Astrocyte of the hippocampus (primary cell): ENCODE measurements at regions not wholly inside any gene's neighbourhood (a gene's known extent, or its start where the extent isn't known, plus 50 kb on each side); places are given as distances from the start of the nearest gene placed in this dataset.

Experiments used
- DNase-seq: peaks from one replicate; pipeline ENCODE4 v3.0.0; 2011; ENCODE audit warnings: low read depth, low spot score

DNA sequence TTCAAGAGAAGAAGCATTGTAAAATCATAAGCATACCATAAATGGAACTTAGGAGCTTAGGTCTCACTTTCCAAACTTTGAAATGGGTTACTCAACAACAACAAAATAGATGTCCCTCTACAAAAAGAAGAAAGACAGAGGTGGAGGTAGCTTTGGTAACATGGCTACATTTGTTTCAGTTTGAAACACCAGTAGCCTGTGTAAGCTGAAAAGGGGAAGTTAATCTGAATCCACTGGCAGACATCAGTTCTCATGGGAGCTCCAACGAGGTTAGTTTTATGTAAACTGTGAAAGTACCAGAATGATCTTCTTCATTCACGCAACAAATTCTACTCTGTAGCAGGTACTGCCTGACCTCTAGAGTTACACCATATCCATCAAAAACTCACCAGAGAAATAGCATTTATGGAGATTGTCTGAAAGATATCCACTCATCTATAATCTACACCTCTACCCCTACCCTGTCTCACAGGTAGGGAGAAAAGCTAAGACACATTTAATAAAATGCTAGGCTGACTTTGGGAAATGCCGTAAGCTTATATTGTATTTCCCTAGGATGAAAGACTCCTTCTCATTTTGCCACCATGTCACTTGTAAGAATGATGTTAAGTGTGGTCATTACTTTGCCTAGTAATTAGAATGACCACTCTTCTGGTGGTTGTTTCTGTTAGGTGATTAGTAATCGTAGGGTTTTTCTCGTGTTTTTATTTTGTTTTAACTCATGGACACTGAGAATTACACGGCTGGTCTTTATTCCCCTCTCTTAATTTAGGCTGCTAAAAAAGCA lies 224.1 kb downstream of the ASCL1 start:
- DNase-seq, result no peak

DNA sequence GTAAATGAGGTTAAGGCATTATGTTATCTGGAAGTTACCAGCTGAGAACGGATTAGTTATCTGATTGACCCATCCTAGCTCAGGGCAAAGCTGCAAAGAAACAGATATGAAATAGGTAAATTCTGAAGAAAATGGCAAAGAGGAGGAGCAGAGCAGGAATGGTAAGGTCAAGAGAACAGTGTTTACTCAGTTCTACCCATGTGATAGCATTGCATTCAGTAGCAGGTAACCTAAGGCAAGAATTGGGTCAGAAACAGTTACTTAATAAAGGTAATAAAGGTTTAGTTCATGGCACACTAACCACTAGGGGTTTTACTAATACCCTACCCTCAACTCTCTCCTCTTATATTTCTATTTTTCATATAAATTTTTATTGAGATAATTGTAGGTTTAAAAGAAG lies 224.8 kb downstream of the ASCL1 start:
- no peak for DNase-seq

DNA sequence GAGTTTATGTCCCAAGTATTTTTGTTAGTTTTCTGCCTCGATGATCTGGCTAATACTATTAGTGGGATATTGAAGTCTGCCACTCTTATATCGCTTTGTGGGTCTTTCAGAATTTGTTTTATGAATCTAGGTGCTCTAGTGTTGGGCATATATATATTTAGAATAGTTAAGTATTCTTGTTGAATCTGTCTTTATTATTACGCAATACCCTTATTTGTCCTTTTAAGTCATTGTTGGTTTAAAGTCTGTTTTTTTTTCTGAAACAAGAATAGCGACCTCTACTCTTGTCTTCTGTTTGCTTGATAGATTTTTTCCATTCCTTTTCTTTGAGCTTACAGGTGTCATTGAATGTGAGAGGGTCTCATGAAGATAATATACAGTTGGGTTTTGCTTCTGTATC lies 239.0 kb downstream of the ASCL1 start:
- DNase-seq, result no peak

DNA sequence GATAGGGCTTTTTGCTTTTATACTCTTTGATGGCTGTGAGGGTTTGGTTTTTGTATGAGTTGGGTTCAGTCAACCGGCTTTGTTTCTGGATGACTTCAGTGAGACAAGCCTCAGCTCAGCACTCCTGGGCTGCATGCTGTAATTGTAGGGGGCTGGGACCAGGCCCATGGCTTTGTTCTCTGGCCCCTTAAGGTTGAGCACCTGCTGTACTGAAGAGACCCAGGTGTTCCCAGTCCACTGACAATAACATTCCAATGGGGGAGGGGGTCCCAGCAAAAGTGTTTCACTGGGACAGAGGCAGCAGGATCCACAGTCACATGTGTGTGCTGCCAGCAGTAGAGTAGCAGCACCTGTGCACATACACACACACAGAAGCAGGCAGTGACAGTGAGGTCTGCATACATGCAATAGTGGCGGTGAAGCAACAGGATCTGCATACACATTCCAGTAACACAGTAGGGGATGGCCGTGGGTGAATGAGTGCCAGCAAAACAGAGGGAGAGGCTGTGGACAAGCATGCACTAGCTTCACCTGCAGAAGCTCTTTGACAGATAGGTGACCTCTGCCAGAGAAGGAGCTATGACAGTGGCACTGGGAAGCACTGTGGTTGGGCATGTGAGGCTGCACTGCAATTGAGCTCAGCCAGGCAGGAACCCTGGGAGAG lies 240.4 kb downstream of the ASCL1 start:
- DNase-seq, result no peak

DNA sequence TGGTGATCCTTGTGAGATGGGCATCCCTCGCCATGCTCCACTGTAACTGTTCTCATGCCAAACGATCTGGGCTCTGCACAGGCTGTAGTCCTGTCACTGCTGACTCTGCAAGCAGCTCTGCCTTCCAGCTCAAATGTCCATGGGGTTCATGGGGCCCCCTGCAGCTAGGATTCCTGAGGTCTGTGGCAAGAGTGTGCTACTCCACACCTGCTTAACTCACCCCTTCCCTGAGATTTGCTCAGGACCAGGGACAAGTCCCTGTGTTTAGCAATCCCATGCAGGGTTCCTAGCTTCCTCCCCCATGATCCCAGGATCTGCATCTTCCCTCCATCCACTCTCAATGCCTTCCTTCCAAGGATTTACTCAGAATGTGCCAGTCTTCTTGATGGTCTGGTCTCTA lies 241.0 kb downstream of the ASCL1 start:
- no peak for DNase-seq

DNA sequence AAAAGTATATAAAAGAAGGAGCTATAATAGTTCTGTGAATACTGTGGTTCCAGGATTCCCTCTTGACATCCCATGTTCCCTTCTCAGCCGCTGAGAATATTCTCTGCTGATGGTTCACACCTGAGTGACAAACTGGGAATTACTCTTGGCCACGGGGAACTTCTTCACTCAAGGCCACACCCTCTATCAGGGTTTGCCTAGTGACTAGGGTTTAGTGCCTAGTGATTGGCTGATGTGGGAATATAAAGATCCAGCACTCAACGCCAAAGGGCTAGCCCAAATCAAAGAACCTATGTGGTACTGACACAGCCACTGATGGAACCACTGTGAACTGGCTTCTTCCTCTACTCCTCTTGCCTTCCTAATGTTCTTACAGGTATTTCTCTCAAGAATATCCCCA lies 248.4 kb downstream of the ASCL1 start:
- DNase-seq, result no peak

DNA sequence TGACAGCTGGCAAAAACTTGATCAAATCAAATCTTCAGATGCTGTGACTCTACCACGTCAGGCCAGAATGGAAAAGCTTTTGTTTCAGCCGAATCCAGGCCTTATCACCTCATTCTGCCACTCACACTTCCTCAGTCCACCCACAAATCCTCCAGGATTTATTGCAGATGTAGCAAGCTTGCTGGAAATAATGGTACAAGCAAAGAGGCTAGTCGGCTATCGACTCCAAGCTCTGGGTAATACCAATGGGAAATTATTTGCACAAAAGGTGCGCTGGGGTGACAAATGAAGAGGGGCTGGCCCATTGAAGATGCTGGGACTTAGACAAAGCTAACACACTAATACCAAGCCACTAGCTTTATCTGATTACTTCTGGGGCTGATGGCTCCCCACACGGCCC lies 250.5 kb downstream of the ASCL1 start:
- DNase-seq, result no peak

DNA sequence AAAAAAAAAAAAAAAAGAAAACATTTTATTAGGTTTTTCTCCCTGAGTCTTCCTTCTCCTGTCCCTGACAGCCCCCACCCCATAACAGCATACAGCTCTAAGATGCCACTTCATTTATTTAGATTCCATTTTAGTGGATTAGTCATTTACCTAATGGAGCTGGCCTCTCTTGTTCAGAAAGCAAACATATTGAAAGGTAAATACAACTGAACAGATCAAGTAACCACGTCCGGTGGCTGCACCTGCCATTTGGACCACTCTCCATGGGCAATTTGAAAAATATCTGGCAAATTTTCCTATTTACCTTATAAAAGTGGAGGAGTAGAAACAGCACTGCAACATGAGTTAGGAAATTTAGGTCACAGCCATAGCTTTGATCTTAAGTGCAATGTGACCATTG lies 254.6 kb downstream of the C12orf42 start:
- no peak for DNase-seq

DNA sequence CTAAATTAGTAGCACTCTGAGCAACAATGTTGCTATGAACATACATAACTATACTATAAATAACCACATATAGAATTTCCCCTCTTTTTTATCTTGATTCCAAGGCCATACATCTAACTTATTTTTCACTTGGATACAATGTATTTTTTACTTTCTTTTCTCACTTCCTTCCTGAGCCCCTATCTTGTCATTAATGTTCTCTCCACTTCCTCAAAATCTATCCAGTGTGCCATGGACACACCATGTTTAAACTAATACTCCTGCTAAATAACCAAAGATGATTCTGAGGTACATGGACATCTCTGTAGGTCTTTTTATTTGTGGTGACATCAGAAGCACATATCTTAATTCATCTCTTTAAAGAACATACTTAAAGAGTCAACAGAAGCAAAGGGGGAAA lies 251.2 kb downstream of the C12orf42 start:
- DNase-seq, result no peak

DNA sequence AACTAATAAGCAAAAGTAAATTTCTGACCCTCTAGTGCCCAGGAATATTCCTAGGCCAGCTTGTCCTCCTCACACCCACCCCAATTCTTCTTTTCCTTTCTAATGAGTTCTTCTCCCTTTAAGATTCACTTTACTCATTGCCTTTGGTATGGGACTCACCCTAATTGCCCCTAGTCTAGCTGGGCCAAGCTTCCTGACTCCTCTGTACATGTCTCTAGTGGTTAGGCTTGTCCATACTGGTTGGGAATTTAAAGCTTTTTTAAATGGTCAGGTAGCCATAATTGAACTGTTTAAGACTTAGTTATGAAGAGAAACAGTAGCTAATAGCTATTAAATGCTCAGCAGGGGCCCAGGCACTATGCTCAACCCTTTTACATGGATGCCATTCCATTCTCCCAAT lies 248.2 kb downstream of the C12orf42 start:
- no peak for DNase-seq

DNA sequence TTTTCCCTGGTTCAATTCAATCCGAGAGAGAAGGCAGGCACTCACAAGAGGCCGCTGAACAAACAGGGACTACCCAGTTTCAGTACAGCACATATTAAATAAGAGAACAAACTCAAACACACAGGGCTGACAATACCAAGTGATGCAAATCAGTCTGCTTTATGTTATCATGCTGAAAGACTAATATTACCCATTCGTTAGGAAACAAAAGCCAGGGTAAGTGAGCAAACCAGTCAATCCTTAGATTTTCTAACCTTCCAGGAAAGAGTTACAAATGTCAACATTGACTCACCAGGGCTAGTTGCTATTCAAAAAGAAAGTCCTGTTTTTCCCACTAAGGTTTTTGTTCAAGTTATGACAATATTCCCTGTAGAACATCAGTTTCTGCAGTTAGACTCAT lies 246.2 kb downstream of the C12orf42 start:
- DNase-seq, result peak; percentile 34

DNA sequence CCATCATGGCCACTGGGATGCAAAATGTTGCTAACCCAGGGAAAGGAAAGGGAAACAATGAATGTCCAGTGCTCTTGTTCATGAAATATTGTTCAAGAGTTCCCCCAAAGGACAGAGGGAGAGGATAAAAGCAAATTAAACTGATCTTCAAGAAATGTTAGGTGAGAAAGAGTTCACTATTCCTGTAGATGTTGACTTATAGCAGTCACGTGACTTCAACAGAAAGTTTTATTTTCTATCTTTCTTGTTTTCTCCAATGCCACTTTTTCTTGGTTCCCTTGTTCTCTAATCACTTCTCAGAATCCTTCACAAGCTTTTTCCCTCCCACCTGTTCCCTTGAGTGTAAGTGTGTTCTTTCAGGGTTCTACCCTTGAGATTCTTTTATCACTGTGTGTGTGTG lies 245.3 kb downstream of the C12orf42 start:
- no peak for DNase-seq
